ENCODE measurements at regions not wholly inside any gene's neighbourhood (a gene's known extent, or its start where the extent isn't known, plus 50 kb on each side); places are given as distances from the start of the nearest gene placed in this dataset.
"Not testable (repeated sequence)": the region's sequence is repeated elsewhere in the genome, so short reads cannot be mapped to it uniquely, and the experiment has no call there.

GRCh38 chr5:96103829-96104228 lies 142.2 kb upstream of the ELL2 start:
- TF ChIP-seq CTCF, POLR2A (IDR thresholded peaks at IDR 0.05): not testable (repeated sequence)
